Omental fat pad (tissue), 1 donor: ENCODE measurements at regions not wholly inside any gene's neighbourhood (a gene's known extent, or its start where the extent isn't known, plus 50 kb on each side); places are given as distances from the start of the nearest gene placed in this dataset.
A peak's percentile ranks its signal among the peaks of the same experiment; 100 is the strongest.
"Not testable (repeated sequence)": the region's sequence is repeated elsewhere in the genome, so short reads cannot be mapped to it uniquely, and the experiment has no call there.

Experiments
- ATAC-seq: fragments of 150-250 bp; one replicate; pipeline ENCODE4 v1.9.1; 2016; ENCODE audit warnings: mild to moderate bottlenecking, moderate library complexity; ENCODE audit not compliant: low FRiP score
- DNase-seq: peaks from one replicate; pipeline ENCODE4 v3.0.0-alpha.2; 2019; ENCODE audit warnings: low spot score

DNA sequence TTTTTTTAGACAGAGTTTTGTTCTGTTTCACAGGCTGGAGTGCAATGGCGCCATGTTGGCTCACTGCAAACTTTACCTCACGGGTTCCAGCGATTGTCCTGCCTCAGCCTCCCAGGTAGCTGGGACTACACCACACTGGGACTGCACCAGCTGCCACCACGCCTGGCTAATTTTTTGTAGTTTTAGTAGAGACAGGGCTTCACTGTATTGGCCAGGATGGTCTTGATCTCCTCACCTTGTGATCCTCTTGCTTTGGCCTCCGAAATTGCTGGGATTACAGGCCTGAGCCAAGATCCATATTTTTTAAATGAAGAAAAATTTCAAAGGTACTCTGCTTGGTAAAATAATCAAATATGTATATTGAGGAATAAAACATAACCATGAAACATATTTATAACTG lies 195.8 kb upstream of the TPTE start:
- not testable (repeated sequence) for DNase-seq, ATAC-seq

DNA sequence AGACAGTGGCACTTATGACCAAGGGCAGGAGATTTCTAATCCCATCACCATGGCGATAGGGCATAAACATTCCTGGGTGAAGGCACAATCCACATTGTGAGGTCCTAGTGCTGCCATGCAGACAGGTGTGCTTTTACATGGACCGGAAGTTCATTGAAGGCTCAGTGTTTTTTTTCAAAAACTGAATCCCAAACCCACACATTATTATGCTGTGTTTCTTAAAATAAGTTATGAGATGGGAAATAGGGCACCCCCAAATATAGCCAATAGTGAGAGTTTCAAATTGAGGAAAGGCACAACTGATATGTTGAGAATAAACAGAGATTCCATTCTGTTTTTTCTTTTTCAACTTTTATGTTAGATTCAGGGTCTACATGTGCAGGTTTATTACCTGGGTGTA lies 195.2 kb upstream of the TPTE start:
- ATAC-seq, result peak; percentile 2
- DNase-seq, result not testable (repeated sequence)

DNA sequence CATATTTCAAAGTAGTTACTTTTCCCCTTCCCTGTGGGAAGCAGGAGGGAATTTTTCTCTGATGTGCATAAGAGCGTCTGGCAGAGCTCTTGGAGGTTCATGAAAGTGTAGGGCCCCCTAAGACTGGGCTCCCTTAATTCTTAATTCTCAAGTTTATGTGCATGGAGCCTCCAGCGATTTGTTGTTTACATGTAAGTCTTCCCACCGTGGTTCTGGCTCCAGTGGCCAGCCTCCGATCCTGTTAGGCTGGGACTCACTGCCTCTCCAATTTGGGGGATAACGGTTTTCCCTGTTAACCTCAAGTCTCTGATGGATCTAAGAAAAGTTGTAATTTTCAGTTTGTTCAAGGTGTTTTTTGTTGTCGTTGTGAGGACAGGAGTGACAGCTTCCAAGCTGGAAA lies 192.7 kb upstream of the TPTE start:
- DNase-seq, ATAC-seq: not testable (repeated sequence)

DNA sequence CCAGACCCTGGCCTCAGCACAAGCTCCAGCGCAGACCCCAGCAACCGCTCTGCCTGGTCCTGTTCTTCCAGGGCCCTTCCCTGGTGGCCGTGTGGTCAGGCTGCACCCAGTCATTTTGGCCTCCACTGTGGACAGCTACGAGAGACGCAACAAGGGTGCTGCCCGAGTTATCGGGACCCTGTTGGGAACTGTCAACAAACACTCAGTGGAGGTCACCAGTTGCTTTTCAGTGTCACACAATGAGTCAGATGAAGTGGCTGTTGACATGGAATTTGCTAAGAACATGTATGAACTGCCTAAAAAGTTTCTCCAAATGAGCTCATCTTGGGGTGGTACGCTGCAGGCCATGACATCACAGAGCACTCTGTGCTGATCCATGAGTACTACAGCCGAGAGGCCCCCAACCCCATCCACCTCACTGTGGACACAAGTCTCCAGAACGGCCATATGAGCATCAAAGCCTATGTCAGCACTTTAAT lies 190.7 kb upstream of the TPTE start:
- DNase-seq, ATAC-seq: not testable (repeated sequence)

DNA sequence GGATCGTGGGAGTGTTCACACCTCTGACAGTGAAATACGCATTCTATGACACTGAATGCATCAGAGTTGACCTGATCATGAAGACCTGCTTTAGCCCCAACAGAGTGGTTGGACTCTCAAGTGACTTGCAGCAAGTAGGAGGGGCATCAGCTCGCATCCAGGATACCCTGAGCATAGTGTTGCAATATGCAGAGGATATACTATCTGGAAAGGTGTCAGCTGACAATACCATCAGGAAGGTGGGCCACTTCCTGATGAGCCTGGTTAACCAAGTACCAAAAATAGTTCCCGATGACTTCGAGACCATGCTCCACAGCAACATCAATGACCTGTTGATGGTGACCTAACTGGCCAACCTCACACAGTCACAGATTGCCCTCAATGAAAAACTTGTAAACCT lies 190.2 kb upstream of the TPTE start:
- peak; percentile 14 for ATAC-seq

GRCh38 chr21:10332935-10333334 lies 188.4 kb upstream of the TPTE start:
- not testable (repeated sequence) for DNase-seq
- peak; percentile 9 for ATAC-seq

More for the DNA sequence above, 190.2 kb upstream of the TPTE start:
- not testable (repeated sequence) for DNase-seq

DNA sequence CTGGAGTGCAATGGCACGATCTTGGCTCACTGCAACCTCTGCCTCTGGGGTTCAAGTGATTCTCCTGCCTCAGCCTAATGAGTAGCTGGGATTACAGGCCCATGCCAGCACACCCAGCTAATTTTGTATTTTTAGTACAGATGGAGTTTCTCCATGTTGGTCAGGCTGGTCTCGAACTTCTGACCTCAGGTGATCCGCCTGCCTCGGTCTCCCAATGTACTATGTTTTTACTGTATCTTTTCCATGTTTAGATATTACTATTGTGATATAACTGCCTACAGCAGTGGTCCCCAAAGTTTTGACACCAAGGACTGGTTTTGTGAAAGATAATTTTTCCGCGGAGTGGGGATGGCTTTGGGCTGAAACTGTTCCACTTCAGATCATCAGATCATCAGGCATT lies 187.0 kb upstream of the TPTE start:
- not testable (repeated sequence) for DNase-seq, ATAC-seq

DNA sequence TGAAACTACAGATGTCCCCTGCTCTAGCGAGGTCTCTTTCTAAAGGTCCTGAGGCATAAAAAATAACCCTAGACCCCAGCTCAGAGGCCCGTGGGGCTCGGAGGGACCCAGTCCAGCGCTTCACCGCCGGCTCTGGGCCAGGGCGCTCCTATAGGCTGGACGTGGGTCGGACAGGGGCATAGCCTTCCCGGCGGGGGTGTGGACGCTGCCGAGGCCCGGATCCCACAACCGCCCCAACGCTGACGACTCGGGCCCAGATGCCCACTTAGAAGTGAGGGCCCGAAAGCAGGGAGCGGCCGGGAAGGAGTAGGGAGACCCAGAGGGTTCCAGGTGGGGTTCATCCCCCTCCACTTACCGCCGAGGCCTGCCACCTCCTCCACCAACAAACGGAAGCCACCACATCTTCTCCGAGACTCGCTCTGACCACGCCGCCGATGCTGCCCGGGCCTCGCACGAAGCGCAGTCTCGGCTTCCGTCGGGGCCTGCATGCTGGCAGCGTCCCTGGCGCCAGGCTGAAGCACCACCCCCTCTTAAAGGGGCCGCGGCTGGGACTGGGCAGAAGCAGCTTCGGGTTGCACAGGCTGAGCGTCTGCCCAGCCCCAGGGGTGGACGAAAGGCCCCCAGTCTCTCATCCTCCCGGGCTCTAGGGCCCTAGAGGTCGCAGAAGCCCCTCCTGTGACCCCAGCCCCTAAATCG lies 179.0 kb upstream of the TPTE start:
- ATAC-seq, DNase-seq: not testable (repeated sequence)

GRCh38 chr21:10343146-10343935 lies 178.0 kb upstream of the TPTE start:
- not testable (repeated sequence) for ATAC-seq, DNase-seq

GRCh38 chr21:10344266-10344665 lies 177.1 kb upstream of the TPTE start:
- not testable (repeated sequence) for ATAC-seq, DNase-seq

GRCh38 chr21:10345178-10345612 lies 176.2 kb upstream of the TPTE start:
- not testable (repeated sequence) for DNase-seq, ATAC-seq

DNA sequence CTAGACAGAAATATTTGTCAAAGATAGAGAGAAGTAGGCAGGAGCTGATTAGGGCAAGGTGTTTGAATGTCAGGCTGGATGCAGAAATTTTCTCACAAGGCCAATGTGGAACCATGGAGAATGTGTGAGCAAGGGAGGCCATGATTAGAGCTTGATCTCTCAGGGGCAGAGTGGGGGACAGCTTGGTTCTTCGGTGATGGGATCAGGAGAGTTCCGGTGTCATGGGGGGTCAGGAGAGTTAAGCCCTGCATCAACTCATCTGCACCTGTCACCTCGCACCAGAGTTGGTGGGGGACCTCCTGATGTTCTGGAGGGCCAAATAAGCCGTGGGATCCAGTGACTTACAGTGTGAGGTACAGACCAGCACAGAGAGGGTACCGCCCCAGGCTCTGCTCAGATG lies 175.1 kb upstream of the TPTE start:
- ATAC-seq, DNase-seq: not testable (repeated sequence)

- ATAC-seq, DNase-seq: not testable (repeated sequence)
Observed at GRCh38 chr21:10346933-10347615, 174.3 kb upstream of the TPTE start.

DNA sequence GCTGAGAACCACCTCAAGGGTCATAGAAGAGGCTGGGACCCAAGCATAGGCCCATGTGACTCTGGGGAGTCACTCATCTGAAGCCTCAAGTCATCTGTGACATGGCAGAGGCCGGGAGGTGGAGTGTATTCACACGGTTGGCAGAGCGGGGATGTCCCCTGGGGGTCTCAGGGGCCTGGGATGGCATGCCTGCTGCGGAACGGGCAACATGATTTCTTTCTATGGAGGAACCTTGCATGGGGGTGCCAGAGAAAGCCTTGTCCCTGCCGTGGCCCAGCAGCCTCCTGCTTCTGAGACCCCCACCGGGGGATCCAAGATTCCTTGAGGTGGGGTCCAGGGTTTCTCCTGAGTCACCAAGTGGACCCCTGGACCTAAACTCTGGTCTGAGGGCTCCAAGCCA lies 173.7 kb upstream of the TPTE start:
- not testable (repeated sequence) for DNase-seq, ATAC-seq

GRCh38 chr21:10348150-10348549 lies 173.2 kb upstream of the TPTE start:
- not testable (repeated sequence) for ATAC-seq, DNase-seq

DNA sequence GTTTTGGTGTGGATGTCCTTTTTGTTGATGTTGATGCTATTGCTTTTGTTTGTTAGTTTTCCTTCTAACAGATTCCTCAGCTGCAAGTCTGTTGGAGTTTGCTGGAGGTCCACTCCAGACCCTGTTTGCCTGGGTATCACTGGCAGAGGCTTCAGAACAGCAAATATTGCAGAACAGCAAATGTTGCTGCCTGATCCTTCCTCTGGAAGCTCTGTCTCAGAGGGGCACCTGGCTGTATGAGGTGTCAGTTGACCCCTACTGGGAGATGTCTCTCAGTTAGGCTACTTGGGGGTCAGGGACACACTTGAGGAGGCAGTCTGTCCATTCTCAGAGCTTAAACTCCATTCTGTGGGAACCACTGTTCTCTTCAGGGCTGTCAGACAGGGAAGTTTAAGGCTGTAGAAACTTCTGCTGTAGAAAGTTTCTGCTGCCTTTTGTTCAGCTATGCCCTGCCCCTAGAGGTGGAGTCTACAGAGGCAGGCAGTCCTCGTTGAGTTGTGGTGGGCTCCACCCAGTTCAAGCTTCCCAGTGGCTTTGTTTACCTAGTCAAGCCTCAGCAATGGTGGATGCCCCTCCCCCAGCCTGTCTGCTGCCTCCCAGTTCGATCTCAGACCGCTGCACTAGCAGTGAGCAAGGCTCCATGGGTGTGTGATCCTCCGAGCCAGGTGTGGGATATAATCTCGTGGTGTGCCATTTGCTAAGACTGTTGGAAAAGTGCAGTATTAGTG lies 166.4 kb upstream of the TPTE start:
- not testable (repeated sequence) for DNase-seq

GRCh38 chr21:10359120-10359519 lies 162.3 kb upstream of the TPTE start:
- not testable (repeated sequence) for DNase-seq, ATAC-seq

More for the DNA sequence above, 166.4 kb upstream of the TPTE start:
- not testable (repeated sequence) for ATAC-seq

DNA sequence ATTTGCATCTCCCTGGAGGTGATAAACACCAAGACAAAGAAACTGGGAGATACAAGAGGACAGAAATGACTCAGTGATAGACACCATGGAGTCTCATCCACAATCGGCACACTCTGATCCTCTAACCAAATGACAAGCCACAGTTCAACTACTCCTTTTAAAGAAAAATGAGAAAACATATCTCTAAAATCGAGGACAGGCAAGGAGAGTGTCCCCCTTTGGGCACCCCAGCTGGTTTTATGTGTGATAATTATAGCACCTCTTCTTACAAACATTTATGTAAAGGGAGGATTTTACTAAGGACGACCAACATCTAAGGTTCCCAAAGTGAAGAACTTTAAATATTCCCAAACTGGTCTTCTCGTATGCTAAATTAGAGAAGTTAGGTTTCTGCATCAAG lies 161.5 kb upstream of the TPTE start:
- not testable (repeated sequence) for ATAC-seq, DNase-seq

GRCh38 chr21:10361214-10361736 lies 160.1 kb upstream of the TPTE start:
- ATAC-seq, result peak; percentile 3
- not testable (repeated sequence) for DNase-seq
